PFSK-1 (cell line): ENCODE measurements at regions not wholly inside any gene's neighbourhood (a gene's known extent, or its start where the extent isn't known, plus 50 kb on each side); places are given as distances from the start of the nearest gene placed in this dataset.

Experiments
- FOXP2 ChIP-seq: optimal IDR thresholded peaks from 2 replicates; pipeline ENCODE3; 2011; ENCODE audit warnings: borderline replicate concordance, control low read depth, inconsistent platforms; ENCODE audit not compliant: insufficient read depth; ENCODE audit errors: extremely low read length, extremely low read depth
- POLR2AphosphoS5 ChIP-seq: IDR thresholded peaks from 2 replicates; pipeline ENCODE4 v1.6.1; 2012; ENCODE audit warnings: low read depth, mild to moderate bottlenecking, control low read depth, low read length, moderate library complexity
- REST ChIP-seq, 2 experiments: IDR thresholded peaks; 2 replicates each; pipeline versions ENCODE4 v1.6.1 to v1.8.0; 2011 to 2012; ENCODE audit warnings: low read depth in 2 of 2, low read length in 2 of 2, control low read depth in 1 of 2, inconsistent platforms in 1 of 2, mild to moderate bottlenecking in 1 of 2, moderate library complexity in 1 of 2; ENCODE audit not compliant: insufficient read depth in 1 of 2
- SIN3A ChIP-seq: IDR thresholded peaks from 2 replicates; pipeline ENCODE4 v1.6.1; 2012; ENCODE audit warnings: mild to moderate bottlenecking, low read length, moderate library complexity, borderline replicate concordance; ENCODE audit not compliant: insufficient read depth
- TAF1 ChIP-seq: IDR thresholded peaks from 2 replicates; pipeline ENCODE4 v1.6.1; 2012; ENCODE audit warnings: low read length, control low read depth, borderline replicate concordance; ENCODE audit not compliant: insufficient read depth

GRCh38 chr1:228905701-228906101, 170.4 kb downstream of the RHOU start:
- TF ChIP-seq FOXP2 (no peak), REST (IDR thresholded peaks at IDR 0.05; ENCODE audit: insufficient read depth in 1 of 2, low read depth in 2 of 2, low read length in 2 of 2) (no peak), SIN3A (no peak), POLR2AphosphoS5 (no peak), TAF1 (no peak)

DNA sequence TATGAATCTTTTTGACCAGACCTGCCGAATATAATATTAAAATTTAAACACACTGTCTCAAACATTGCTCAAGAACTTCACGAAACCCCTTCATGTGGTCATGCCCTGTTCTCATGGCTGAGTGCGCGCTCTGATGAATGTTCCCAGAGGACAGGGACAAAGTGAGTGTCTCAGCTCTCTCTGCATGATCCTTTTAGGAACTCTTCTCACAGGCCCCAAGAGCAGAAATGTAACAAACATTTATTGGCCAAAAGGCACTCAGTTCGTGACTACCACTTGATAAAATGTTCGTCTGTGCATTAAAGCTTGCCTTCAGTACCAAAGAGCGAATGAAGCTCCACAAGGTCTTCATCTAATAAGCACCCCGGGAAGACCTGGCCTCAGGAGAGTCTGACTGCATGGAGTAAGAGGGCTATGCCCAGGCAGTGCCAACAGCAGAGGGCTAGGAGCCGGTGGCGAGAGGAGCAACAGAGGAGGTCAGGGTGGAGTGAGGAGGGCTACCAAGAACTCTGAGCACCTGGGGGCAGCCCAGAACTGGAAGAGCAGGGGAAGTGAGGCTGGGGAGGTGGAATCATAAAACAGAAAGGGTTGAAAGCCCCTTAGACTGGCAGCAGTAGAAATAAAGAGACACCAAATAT, 171.1 kb downstream of the RHOU start:
- TF ChIP-seq REST (IDR thresholded peaks at IDR 0.05; ENCODE audit: insufficient read depth in 1 of 2, low read depth in 2 of 2, low read length in 2 of 2) (no peak), POLR2AphosphoS5 (no peak), FOXP2 (no peak)

- no peak for TF ChIP-seq POLR2AphosphoS5
- no peak for TF ChIP-seq TAF1
- TF ChIP-seq REST (IDR thresholded peaks at IDR 0.05; ENCODE audit: insufficient read depth in 1 of 2, low read depth in 2 of 2, low read length in 2 of 2): no peak
- TF ChIP-seq FOXP2: no peak
- TF ChIP-seq SIN3A: no peak
These were observed 176.2 kb downstream of the RHOU start for GRCh38 chr1:228911225-228912210.

- TF ChIP-seq REST (IDR thresholded peaks at IDR 0.05; ENCODE audit: insufficient read depth in 1 of 2, low read depth in 2 of 2, low read length in 2 of 2) (no peak), SIN3A (no peak), FOXP2 (no peak)
These were observed 178.5 kb downstream of the RHOU start for GRCh38 chr1:228913626-228914414.
